Left renal pelvis (tissue), 4 donors: ENCODE measurements at regions not wholly inside any gene's neighbourhood (a gene's known extent, or its start where the extent isn't known, plus 50 kb on each side); places are given as distances from the start of the nearest gene placed in this dataset.
A peak's percentile ranks its signal among the peaks of the same experiment; 100 is the strongest.
"Not testable (repeated sequence)": the region's sequence is repeated elsewhere in the genome, so short reads cannot be mapped to it uniquely, and the experiment has no call there.

Source experiments
- DNase-seq, 4 donors: peaks; one replicate each; pipeline ENCODE4 v3.0.0-alpha.2; 2013; ENCODE audit warnings: low read depth in 4 of 4, low spot score in 3 of 4

DNA sequence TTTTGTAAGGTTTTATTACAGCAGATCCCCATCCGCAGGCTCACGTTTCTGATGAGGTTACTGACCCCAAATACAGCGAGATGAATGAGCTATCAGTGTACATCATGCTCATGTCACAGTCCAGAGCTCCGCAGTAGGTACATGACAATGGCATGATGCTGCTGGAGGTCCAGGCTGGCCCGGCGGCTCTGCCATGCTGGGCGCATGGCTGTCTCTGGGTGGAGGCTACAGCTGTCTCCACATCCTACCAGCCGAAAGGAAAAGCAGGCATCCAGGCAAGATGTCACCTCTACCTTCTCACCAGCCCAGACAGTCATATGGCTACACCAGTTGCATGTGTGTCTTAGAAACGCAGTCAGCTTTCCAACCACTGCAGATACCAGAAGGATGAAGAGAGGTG is 90.9 kb upstream of the RNF32 start:
- DNase-seq: no peak

DNA sequence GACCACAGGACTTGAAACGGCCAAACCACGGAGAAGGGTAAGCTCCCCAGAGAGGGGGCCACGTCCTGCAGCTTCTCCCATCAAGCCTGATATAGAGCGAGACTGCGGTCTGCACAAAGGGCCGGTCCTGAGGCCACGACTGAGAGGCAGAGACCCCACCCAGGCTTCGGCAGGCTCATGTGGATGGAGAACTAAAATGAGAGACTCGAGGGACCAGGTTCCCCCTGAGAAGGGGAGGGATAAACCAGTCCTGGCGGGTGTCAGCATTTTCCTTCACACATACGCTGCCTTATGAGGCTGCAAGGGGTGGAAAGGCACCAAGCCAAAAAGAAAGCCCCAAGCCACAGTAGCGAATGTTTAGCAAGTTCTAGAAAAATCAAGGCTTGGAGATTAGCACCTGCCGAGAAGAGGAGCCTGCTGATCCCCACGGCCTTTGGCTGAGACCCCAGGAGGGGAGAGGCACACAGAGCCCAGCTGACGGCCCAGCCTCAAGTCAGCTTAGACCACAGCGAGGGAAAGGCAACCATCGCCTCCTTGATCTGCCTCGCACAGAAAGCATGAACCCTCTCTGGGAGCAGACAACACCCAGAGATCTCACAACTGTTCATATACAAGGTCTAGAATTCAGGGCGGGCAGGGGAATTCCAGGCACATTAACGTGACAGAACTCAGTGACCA is 92.6 kb upstream of the RNF32 start:
- no peak for DNase-seq

DNA sequence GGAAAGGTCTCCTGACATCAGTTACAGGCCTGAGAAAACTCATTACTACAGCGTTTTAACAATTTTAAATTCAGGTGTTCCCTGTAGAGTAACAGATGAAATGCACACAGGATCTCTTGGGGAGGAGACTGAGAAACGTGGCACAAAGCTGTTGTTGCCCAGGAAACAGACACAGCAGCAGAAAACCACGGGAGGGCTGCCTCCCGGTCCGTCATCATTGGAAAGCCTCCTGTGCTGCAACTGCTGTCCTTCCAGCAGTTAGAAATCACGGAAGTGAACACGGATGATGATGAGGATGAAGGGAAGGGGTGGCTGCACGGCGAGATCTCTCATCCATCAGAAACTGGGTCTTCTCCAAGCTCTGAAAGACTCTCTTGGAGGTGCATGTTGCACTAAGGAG is 94.6 kb upstream of the RNF32 start:
- no peak for DNase-seq

DNA sequence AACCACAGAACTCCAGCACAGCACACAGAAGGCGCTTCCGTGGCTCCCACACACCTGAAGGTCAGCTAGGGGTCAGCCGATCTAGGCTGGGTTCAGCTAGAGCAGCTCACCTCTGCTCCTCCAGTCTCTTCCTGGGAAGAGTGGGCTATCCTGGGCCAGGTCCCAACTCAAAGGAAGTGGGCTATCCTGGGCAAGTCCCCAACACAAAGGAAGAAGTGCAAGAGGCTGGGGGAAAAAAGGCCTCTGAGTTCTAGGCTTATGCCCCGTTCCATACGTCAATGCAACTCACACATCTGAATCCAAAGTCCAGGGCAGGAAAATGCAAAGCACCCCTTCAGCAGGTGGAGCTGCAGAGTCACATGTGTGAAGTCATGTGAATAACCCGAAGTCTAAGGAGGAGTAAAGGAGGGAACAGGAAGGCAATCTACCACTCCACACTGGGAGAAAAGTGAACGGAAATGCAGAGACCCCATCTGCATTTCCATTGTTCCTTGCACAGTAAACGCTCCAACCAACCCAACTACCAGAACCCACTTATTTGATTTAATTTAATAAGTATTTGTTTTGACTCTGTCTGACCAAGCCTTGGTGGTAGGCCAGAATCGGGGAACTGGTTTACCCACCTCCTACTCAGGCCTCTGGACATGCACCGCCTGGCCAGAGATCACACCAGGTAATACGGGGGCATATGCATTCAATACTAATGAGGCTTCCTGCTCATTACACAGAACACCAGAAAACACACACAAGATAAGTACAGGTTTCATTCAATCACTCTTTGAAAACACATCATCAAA is 95.5 kb upstream of the RNF32 start:
- no peak for DNase-seq

DNA sequence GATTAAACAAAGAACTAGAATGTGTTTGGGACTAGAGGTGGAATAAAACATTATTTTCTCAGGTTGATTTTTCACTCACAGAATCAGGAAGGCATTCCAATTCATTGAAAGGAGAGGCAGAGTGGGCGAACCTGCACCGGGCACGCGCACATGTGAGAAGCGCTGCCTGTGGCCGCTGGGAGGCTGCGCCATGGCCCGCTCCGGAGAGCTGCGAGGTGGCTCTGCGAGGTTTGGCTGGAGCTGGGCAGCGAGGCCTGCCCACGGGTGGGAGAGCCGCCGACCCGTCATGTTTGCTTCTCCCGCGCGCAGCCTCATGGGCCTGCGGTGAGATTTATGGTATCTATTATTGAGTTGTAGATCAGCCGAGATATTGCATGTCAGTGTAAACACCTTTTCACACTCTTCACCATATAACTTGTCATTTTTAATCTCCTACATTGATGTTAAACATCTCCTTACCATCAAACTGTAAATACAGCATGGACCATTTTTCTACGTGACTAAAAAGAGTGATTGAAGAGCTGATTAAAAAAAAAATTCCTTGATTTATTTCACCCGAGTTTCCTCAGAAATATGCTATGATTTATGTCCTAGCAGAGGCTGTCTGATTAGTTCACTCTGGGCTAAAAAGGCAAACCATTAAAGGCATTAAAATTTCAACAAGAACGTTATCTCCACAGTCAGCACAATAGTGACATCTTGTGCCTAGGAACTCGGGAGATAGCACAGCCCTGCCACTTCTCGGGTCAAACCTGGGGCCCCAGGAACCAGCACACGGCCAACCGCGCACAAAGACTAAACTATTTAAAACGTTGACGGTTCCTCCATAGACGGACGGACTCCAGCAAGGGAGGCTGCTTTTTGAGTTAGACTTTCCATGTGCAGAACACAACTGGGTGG is 96.6 kb upstream of the RNF32 start:
- DNase-seq: no peak

DNA sequence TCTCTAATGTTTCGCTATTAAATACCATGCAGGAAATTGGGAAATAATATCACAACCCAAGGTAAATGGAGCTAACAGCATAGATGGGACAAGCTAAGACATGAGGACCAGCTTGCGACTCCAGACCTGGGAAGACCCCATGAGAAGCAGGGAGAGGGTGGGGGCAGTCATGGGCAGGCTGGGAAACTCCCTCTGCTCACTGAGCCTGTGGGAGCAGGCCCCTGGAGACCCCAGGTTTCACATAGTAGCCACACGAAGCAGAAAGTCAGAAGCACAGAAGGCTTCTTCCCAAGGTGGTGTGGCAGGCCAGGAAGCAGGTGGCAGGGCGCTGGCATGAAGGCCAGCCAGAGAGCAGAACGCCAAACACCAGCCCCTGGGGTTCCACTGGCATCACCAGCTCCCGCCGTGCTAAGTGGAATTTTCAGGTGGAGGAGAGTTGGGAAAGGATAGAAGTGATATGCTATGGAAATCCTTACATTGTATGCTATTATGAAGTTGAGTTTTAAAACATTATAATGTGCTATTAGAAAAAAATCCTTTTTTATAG is 99.9 kb upstream of the RNF32 start:
- no peak for DNase-seq

DNA sequence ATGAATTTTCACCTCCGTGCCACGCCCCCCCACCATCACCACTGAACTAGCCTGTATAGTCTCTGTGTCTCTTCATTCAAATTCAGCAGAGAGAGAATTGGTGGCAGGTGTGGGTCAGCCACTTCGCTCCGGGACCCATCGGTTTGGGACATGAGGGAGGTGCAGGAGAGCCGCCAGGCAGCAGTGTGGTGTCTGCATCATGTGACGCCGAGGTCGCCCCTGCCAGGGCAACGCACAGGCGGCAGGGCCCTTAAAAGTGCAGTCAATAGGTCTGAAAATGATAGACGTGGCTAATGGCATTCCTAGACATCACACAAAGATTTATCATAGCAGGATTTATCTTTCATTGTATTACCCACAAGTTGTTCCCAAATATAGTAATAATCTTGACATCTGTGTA is 100.6 kb upstream of the RNF32 start:
- no peak for DNase-seq

DNA sequence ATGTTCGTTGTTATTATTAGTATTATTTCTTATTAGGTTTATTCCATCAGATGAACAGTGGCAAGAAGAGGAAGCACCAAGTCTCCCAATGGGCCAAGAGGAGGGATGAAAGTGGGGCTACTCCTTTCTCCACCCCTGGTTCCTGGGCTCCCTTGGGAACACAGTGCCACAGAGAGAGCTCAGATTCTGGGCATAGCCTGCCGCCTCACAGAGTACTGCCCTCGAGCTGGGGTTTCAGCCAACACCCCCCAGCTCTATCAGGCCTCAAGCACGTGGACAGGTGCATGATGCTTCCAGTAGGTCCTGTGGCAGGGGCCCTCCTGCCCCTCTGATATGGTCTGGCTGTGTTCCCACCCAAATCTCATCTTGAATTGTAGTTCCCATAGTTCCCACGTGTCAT is 103.6 kb upstream of the RNF32 start:
- no peak for DNase-seq

DNA sequence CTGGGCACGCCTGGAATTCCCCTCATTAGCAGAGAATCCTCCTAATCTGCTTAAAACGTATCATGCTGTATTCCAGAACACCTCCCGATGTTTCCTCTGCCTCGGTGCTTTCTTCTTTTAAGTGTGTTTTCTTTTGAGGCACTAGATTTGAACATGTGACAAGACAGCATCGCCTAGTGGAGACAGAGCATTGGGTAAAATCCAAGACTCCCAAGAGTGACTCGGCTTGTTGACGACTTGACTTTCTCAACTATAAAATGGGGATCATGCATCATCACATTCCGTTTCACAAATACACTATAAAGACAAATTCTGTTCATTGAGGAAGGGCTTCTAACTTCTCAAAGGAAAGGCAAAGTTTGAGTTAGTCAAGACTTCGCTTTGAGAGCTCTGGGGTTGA is 105.6 kb upstream of the RNF32 start:
- DNase-seq: no peak

DNA sequence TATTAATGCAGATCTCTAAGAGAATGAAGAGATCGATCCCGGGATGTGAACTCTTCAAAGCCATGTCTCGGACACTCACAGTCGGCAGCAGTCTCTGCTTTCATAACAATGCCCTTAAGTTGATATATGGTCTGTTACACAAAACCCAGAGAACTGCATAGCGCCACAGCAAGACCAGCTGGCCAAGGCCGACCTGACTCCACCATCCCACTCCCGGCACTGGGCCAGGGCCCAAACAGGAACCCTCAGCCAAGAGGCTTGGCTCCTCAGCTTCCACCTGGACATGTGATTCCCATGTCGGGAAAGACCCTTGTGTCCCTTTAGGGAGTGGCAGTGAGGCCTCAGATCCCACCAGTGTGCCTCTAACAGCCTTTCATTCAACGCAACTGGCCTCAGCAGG is 106.6 kb upstream of the RNF32 start:
- DNase-seq: no peak

DNA sequence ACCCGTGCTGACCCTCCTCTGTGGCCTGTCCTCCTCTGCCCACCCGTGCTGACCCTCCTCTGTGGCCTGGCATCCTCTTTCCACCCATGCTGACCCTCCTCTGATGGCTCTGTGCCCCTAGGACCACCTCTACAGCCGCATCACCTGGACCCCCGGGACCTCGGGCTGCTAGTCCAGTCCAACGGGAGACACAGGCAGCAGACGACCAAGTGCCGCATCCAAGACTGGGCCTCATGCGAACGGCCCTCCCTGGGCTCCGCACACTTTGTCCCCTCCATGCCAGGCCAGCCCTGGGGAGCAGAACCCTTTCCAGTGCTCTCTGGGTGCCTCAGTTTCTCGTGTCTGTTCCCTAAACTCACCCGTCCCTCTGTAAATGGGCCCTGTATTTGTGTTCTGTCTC is 107.2 kb upstream of the RNF32 start:
- DNase-seq: no peak

DNA sequence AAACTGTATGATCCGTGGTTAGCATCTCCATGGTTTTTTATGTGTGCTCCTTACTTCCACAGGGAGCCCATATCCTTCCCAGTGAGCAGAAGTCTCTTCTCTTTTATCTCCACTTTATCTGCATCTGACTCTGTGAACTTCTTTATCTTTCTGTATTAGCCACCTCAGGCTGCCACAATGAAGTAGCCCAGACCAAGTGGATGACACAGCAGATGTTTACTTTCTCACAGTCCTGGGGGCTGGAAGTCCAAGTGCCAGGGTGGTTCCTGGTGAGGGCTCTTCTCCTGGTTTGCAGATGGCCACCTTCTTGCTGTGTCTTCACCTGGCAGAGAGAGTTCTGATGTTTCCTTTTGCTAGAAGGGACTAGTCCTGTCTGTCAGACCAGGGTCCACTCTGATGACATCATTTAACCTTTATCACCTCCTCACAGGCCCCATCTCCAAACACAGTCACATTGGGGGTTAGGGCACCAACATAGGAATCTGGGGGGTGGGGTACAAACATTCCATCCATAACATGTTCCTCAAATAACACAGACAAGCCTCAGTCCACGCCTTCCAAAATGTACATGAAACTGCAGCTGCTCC is 108.5 kb upstream of the RNF32 start:
- no peak for DNase-seq

DNA sequence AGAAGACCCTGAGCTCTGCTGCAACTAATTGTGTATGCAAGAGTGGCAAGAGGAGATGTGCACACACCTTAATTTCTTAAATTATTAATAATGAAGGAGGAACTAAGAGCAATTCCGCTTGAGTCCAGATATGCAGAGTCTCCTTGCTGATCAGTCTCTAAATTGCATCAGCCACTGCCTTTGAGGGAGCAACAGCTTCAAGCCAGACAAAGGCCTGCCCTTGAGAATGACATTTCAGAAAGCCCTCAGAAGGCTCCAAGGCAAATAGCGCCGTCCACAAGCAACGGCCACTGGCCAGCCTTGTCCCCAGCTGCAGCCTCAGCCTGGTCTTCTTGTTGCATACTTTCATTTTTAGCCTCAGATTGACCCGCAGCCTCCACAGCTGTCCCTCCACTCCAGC is 110.6 kb upstream of the RNF32 start:
- no peak for DNase-seq

DNA sequence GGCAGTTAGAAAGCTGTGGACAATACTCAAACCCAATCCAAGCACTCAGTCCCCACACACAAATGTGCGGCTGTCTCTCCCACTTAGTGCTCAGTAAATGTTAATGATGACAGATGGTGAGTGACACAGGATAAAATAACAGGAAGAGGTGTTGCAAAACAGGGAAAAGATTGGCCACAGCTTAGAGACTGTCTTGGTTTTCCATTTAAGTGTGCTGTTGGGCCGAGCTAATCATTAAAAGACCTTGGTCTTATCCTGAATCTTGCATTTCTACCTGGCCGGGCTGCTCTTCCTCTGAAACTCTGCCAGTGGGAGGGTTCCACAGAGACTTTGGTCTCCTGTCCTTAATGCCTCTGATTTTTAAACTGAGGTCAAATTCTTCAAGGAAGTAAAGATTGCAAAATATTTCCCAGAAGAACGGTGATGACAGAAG is 113.1 kb upstream of the RNF32 start:
- peak in 2 of 4 donors; percentile 5 to 26 for DNase-seq

DNA sequence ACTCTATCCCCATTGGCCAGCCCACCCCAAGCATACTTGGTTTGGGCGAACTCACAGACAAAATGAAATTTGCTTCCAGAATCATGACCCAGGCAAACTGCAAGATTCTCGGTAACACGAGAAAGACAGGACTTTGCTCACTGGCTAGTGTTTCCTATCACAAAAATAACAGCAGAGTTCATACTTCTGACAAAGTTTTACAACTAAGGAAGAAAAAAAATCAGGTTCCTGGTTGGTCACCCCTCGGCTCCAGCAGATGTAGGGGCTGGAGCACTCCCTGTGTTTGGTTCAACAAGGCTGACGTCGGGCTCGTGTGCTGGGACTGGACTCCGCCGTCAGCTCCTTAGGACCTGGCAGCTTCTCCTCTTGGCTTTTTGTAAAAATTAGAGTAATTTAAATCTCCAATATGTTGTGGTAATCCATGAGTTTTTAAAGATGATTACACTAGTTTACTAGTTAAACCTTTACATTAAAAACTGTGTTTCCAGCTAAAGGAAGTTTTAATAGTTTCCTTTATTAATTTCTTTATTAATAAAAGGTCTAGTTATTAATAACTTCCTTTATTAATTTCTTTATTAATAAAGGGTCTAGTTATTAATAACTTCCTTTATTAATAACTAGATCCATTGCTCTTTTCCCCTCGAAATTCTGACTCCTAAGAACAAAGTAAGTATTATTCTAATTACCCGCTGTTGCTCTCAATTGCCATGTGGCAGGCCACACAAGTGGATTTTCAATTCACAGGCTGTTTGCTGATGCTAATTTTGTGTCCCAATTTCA is 115.6 kb upstream of the RNF32 start:
- no peak for DNase-seq

DNA sequence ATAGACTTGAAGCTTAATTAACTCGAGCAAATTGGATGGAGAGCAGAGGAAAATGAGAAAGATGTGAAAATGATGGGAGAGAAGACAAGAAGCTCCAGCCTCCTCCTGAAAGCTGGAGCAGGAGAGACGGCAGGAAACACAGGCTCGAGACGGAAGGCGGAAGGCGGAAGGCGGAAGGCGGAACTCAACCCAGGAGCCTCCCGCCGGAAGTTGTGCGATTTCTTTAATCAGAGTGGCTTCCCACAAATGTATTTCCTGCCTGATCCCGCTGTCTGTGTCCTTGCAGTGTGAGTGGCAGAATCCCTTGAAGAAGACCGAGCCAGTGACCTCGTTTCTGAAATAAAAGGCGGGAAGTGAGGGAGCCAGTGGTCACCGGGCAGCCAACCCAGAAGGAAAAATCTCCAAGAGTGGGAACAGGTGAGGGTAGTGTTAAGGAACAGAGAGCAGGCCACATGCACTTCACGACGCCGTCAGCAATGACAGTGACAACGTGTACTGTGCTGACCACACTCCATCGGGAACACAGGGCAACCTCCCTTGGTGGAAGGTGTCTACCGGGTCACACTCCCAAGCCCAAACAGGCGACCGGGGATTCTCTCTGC is 117.0 kb upstream of the RNF32 start:
- no peak for DNase-seq

DNA sequence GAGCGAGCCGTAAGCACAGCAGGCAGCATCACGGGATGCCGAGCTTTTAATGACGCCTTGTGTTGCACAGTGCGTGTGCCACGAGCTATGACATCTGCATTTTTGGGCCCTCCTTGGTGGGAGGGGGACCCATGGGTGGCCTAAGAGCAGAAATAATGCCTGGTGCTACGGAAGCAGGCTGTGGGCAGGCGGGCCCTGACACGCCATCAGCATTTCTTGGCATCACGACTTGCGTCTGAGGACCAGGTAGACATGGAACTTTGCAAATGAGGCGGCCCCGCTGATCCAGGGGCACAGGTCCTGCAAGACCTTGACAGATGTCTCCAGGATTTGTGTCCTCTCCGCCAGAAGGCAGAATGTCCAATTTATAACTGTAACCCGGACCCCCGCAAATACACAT is 117.8 kb upstream of the RNF32 start:
- DNase-seq: no peak

DNA sequence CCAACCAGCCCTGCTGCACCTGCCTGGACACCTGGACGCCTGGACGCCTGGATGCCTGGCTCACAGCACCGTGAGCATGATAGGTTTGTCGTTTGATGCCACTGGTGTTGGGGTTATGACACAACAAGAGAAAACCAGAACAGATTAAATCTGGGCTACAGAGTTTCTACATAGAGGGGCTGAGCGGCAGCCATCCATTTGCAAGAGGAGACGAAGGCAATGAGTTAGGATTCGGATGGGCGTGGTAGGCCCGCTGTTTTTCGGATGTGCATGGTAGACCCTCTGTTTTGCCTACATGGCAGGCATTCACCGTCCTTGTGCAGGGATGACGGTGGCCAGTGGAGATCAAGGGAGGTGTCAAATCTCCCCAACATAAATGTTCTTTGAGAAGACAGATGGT is 121.5 kb upstream of the RNF32 start:
- no peak for DNase-seq

DNA sequence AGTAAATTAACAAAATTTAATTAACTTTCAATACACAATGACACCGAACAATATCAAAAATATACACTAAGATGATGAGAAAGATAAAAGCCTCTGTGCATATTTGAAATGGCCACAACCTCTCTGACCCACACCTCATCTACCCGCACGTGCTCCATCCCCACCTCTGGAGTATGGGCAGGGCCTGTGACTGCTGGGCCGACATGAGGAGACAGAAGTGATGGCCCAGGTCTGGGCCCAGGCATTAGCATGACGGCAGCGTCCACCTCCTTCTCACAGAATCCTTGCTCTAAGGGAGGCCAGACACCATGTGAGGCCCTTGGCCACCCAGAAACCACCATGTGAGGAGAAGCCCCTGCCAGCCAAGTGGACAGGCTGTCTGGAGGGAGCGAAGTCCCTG is 122.1 kb upstream of the RNF32 start:
- DNase-seq: no peak

DNA sequence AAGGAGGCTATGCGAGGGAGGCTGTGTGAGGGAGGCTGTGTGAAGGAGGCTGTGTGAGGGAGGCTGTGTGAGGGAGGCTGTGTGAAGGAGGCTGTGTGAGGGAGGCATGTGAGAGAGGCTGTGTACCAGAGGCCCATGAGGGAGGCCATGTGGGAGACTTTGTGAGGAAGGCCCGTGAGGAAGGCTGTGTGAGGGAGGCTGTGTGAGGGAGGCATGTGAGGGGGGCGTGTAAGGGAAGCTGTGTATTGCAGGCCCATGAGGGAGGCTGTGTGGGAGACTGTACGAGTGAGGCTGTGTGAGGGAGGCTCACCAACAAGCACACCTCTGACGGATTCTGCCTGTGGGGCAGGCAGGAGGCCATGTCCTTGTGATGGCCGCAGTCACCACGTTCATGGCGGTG is 122.7 kb upstream of the RNF32 start:
- not testable (repeated sequence) for DNase-seq
